Right lobe of liver (tissue), 6 donors: ENCODE measurements at regions not wholly inside any gene's neighbourhood (a gene's known extent, or its start where the extent isn't known, plus 50 kb on each side); places are given as distances from the start of the nearest gene placed in this dataset.
A peak's percentile ranks its signal among the peaks of the same experiment; 100 is the strongest.
"Not testable (repeated sequence)": the region's sequence is repeated elsewhere in the genome, so short reads cannot be mapped to it uniquely, and the experiment has no call there.

Experiments
- ATAC-seq, 4 donors: fragments of 200-7000 bp; cut with Tn5 transposase; one replicate each; pipeline ENCODE4 v1.9.1; 2020; ENCODE audit warnings: mild to moderate bottlenecking in 4 of 4, moderate library complexity in 4 of 4
- DNase-seq, 3 donors: peaks; one replicate each; pipeline ENCODE4 v3.0.0-alpha.2; 2020
- H3K27ac ChIP-seq, 3 donors: fragments of 200-600 bp; one replicate each; pipeline ENCODE4 v1.8.0; 2022
- H3K27me3 ChIP-seq, 2 donors: fragments of 200-600 bp; one replicate each; pipeline ENCODE4 v1.8.0; 2022
- H3K36me3 ChIP-seq, 4 donors: fragments of 200-600 bp; sonication (generic) in 1 of 4; one replicate each; pipeline versions ENCODE4 v1.5.1 to v1.8.0; 2017 to 2022; ENCODE audit warnings: control low read depth in 1 of 4
- H3K4me1 ChIP-seq, 4 donors: fragments of 200-600 bp; sonication (generic) in 1 of 4; one replicate each; pipeline versions ENCODE4 v1.5.1 to v1.8.0; 2017 to 2022; ENCODE audit warnings: control low read depth in 1 of 4
- H3K4me3 ChIP-seq, 3 donors: fragments of 200-600 bp; one replicate each; pipeline ENCODE4 v1.8.0; 2022
- H3K9me3 ChIP-seq, 4 donors: fragments of 200-600 bp; sonication (generic) in 1 of 4; one replicate each; pipeline versions ENCODE4 v1.5.1 to v1.8.0; 2017 to 2022; ENCODE audit warnings: control low read depth in 1 of 4
- POLR2A ChIP-seq: fragments of 450-650 bp; IDR thresholded peaks from one replicate; pipeline ENCODE4 v1.6.1; 2017; ENCODE audit warnings: antibody characterized with exemption, mild to moderate bottlenecking
- WGBS: methylation state at CpG from one replicate; pipeline ENCODE4 v1.1.6; 2018; ENCODE audit warnings: low coverage, low lambda C conversion rate; ENCODE audit not compliant: insufficient coverage; ENCODE audit errors: missing lambda C conversion rate; 5-methylcytosine and 5-hydroxymethylcytosine counted together
- intact Hi-C, 2 donors: fragments of 100-400 bp; cut with DNase I; formaldehyde crosslinking; loops; one replicate each; pipeline versions ENCODE4 v1.11.2 to v1.14.1; 2022
- small RNA-seq, 2 experiments: library from RNA; depleted of rRNA; stranded (forward); fragments of <200 nt; gene quantifications; one replicate each; pipeline ENCODE3, GENCODE V24; 2016
- TF ChIP-seq, protein P1 (sequence below), 4 donors: fragments of 200-600 bp in 3 of 4; fragments of 450-650 bp in 1 of 4; IDR thresholded peaks; one replicate each; pipeline versions ENCODE4 v1.5.1 to v1.8.0; 2016 to 2022; ENCODE audit warnings: antibody characterized with exemption in 4 of 4, mild to moderate bottlenecking in 2 of 4
- donor health status: DM: no; HTN: yes; CAD: no.
- donor health status: DM: no; HTN: no; CAD: no.
- donor health status: DM: no; HTN: no; CAD: no.
- donor health status: DM: no; HTN: yes; CAD: no.
- donor health status: DM: no; HTN: yes; CAD: no.

DNA sequence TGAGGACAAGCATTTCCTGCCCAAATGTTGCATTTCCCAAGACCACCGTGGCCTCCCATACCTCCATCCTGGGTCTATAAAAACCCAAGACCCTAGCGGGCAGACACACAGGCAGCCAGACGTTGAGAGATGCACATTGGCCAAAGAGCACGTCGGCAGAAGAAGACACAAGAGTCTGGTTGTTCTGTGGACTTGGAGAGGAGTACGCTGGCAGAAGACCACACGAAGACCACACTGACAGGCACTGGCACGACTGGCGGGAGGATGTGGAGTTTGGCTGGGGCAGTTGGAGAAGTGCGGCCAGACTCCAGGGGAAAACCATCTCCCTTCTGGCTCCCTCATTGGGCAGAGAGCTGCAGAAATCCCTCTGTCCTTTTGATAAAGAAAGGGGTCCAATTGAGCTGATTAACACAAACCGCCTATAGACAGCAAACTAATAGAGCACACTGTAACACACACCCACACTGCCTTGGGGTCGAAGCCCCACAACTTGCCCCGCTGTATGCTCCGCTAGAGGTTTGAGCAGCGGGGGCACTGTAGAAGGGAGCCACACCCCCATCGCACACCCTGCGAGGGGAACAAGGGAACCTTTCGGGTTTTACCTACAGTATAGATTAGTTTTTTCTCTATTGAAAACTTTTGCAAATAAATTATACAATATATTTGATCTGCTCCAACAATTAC is 376.7 kb upstream of the KLHL4 start:
- H3K27me3 ChIP-seq = peaks cover 0 to 4% of the 10 kb centered on the region in 2 donors
- no peaks in the 10 kb centered on the region for H3K36me3 ChIP-seq
- WGBS = 61% methylated on average over 6 of the region's 18 CpGs
- DNase-seq = no peak
- no peak overlapping the region for H3K4me3 ChIP-seq
- no peak for ATAC-seq
- no peaks in the 10 kb centered on the region for H3K4me1 ChIP-seq
- no peaks in the 10 kb centered on the region for H3K9me3 ChIP-seq
- TF ChIP-seq, protein P1, sequence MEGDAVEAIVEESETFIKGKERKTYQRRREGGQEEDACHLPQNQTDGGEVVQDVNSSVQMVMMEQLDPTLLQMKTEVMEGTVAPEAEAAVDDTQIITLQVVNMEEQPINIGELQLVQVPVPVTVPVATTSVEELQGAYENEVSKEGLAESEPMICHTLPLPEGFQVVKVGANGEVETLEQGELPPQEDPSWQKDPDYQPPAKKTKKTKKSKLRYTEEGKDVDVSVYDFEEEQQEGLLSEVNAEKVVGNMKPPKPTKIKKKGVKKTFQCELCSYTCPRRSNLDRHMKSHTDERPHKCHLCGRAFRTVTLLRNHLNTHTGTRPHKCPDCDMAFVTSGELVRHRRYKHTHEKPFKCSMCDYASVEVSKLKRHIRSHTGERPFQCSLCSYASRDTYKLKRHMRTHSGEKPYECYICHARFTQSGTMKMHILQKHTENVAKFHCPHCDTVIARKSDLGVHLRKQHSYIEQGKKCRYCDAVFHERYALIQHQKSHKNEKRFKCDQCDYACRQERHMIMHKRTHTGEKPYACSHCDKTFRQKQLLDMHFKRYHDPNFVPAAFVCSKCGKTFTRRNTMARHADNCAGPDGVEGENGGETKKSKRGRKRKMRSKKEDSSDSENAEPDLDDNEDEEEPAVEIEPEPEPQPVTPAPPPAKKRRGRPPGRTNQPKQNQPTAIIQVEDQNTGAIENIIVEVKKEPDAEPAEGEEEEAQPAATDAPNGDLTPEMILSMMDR (IDR thresholded peaks at IDR 0.05) = no peak
- TF ChIP-seq POLR2A = no peak
- no peak overlapping the region for H3K27ac ChIP-seq
- intact Hi-C loops = no loop called here

DNA sequence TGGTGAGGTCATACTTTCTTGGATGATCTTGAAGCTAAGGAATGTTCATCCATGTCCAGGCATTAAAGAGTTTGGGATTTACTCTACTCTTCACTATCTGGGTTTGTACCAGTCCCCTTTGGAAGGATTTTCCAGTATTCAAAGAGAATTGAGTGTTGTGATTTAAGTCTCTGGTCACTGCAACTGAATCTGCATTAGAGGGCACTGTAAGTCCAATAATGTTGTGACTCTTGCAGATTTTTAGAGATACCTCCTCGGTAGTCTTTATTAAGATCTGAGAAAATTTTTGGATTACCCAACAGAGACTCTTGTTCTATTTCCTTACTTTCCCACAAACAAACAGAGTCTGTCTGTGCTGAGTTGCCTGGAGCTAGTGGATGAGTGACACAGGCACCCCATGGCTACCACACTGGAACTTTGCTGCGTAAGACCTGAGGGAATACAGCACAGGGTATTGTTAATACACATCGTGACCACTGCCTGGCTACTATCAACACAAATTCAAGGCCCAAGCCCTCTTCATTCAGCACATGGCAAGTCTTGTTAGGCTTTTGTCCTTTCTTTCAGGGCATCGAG is 357.1 kb upstream of the KLHL4 start:
- DNase-seq = no peak
- peaks cover 0 to 9% (median 2%) of the 10 kb centered on the region in 4 donors for H3K9me3 ChIP-seq
- peaks cover 0 to 3% of the 10 kb centered on the region in 2 donors for H3K27me3 ChIP-seq
- WGBS = 30% methylated on average over 3 of the region's 4 CpGs
- intact Hi-C loops = no loop called here
- ATAC-seq = no peak
- H3K27ac ChIP-seq = no peak overlapping the region
- no peak for TF ChIP-seq POLR2A
- TF ChIP-seq, protein P1 (IDR thresholded peaks at IDR 0.05) = no peak
- H3K36me3 ChIP-seq = no peaks in the 10 kb centered on the region
- H3K4me3 ChIP-seq = no peak overlapping the region
- H3K4me1 ChIP-seq = no peaks in the 10 kb centered on the region

DNA sequence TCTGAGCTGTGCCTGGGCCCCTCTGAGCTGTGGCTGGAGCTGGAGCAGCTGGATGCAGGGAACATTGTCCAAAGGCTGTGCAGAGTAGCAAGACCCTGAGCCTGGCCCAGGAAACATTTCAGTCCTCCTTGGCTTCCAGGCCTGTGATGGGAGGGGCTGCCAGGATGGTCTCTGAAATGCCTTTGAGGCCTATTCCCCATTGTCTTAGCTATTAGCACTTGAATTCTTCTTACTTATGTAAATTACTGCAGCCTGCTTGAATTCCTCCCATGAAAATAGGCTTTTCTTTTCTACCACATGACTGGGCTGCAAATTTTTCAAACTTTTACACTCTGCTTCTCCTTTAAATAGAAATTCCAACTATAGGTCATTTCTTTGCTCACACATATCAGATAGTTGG is 349.8 kb upstream of the KLHL4 start:
- H3K9me3 ChIP-seq = no peaks in the 10 kb centered on the region
- H3K27ac ChIP-seq = no peak overlapping the region
- H3K4me3 ChIP-seq = no peak overlapping the region
- ATAC-seq (no peak), DNase-seq (peak in 1 of 3 donors; percentile 32)
- H3K4me1 ChIP-seq = no peaks in the 10 kb centered on the region
- intact Hi-C loops = no loop called here
- TF ChIP-seq, protein P1 (IDR thresholded peaks at IDR 0.05) = no peak
- no peak for TF ChIP-seq POLR2A
- no peaks in the 10 kb centered on the region for H3K36me3 ChIP-seq
- no peaks in the 10 kb centered on the region for H3K27me3 ChIP-seq

DNA sequence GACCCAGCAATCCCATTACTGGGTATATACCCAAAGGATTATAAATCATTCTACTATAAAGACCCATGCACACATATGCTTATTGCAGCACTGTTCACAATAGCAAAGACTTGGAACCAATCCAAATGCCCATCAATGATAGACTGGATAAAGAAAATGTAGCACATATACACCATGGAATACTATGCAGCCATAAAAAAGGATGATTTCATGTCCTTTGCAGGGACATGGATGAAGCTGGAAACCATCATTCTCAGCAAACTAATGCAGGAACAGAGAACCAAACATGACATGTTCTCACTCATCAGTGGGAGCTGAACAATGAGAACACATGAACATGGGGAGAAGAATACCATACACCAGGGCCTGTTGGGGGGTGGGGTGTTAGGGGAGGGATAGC is 339.6 kb upstream of the KLHL4 start:
- H3K4me3 ChIP-seq, H3K9me3 ChIP-seq, ATAC-seq, H3K4me1 ChIP-seq, intact Hi-C loops, H3K36me3 ChIP-seq, H3K27ac ChIP-seq, DNase-seq, H3K27me3 ChIP-seq: not testable (repeated sequence)

Small RNA genes in the stretch of these regions (small RNA-seq; reads per million reads assigned to genes)
- gene RF00279 = 0 to 0.19 reads per million in 2 experiments
- 0 reads per million in 2 experiments for gene Z82210.1
